ENCODE measurements at regions not wholly inside any gene's neighbourhood (a gene's known extent, or its start where the extent isn't known, plus 50 kb on each side); places are given as distances from the start of the nearest gene placed in this dataset.

- TF ChIP-seq EZH2 (IDR thresholded peaks at IDR 0.05; ENCODE audit: borderline replicate concordance) (no peak), EZH2phosphoT487 (IDR thresholded peaks at IDR 0.05; ENCODE audit: low read depth, severe bottlenecking, unreplicated experiment) (no peak), CTCF (IDR thresholded peaks at IDR 0.05; ENCODE audit: poor library complexity) (no peak)
Measured at GRCh38 chr6:147000545-147001488, 203.4 kb upstream of the STXBP5 start.

All from hepatocyte (in vitro differentiated cells).